NCI-H146 (cell line): ENCODE measurements at regions not wholly inside any gene's neighbourhood (a gene's known extent, or its start where the extent isn't known, plus 50 kb on each side); places are given as distances from the start of the nearest gene placed in this dataset.

Source experiments
- DNase-seq: peaks from one replicate; lab custom pipeline; 2025; lab: John Stamatoyannopoulos, UW

DNA sequence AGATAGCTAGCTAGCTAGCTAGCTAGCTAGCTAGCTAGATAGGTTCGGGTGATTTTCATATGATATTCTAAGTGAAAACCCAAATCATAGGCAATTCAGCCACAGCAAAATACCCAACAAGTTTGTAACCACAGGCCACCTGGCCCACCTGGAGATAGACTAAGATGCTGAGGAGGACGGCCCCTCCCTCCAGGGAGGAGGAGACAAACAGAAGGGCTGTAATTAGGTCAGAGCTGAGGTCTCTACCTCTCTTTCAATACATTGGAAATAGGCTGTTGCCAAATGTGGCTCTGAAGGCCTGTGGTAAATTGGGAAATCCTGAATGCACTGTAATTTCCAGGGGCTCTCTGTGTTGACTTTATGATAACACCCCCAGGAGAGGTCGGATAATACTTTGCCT lies 382.2 kb downstream of the FGF9 start:
- no peak for DNase-seq

DNA sequence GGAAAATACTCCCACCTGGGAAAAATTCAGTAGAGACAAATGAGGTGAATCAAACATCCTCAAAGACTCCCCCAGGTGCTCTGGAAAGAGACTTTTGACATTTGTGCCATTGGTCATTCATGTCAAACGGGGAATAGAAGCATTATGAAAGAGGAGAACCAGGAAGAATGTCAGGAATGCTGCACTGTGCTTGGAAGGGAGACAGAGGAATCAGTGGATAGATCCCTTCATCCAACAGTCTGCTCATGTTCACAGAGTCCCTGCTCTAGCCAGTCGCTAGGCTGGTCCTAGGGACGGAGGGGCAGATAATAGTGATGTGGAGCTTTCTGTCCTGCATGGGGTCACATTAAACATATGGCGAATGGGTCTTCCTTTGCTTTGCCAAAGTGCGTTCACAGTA lies 384.4 kb downstream of the FGF9 start:
- DNase-seq = no peak

GRCh38 chr13:22060187-22060586 lies 389.3 kb downstream of the FGF9 start:
- no peak for DNase-seq

DNA sequence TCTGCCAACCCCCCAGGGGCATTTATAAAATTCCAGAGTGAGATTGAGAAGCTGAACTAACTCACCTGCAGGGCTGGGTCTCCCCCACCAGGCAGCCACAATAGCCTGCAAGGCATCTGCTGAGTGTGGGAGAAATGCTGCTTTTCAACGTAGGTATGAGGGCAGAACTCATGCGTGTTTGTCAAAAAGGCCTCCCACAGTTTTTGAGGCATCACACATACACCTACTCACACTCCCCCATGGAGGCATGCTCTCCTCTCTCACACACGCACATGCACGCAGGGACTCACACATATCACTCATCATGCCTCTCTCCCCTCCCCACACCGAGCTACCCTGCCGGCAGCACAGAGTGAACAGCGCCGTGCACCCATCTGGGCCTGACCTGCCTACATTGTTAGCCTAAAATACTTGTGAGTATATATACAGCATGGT lies 390.5 kb downstream of the FGF9 start:
- no peak for DNase-seq

- DNase-seq = no peak
These were observed 391.0 kb downstream of the FGF9 start for GRCh38 chr13:22061806-22062391.

- DNase-seq = no peak
These were observed 391.8 kb downstream of the FGF9 start for GRCh38 chr13:22062478-22063205.

- no peak for DNase-seq
These were observed 392.7 kb downstream of the FGF9 start for GRCh38 chr13:22063416-22064124.

DNA sequence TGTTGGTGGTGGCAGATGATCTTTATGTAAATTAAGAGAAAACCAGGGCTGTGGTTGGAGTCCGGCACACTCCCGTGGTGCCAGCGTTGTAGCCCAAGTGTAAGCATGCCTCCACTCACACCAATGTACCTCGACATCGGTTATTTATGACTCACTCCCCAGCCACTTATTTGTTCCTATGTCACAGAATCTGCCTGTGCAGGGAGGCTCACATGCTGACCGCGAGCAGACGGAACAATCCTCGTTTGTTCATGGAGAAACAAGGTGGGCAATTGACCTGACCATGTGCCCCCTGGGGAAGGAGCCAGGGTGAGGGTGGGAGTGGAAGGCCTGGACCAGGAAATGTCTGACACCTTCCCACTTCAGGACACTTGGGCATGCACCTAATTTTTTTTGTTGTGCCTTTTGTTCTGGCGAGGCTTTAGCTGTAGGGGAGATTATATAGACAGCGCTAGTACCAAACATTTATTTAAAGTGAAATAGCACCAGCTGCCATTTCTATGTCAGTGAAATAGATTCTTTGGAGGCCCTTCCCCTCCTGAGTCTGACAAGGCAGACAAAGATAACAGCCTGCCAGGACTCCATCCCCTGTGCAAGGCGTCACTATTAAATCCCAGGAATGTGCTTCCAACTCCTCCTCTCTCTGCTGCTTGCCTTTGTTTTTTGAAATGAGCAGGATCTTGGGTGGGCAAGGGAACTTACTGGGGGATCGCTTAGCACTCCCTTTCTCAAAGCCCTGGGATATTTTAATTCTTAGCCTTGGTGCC lies 394.2 kb downstream of the FGF9 start:
- no peak for DNase-seq

DNA sequence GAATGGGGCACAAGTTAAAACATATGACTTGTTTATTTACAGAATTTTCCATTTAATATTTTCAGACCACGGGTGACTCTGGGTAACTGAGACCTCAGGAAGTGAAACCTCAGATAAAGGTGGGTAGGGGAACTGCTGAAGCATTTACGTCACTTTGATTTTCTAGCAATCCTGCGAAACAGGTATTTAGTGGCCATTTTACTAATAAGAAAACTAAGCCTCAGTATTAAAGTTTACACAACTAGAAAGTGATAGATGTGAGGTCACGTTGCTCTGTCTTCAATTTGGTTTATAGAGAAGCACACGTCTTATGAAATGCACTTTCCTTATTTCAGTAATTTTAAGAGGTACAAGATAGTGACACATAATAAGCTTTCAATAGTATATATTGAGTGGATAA lies 402.8 kb downstream of the FGF9 start:
- DNase-seq = no peak

DNA sequence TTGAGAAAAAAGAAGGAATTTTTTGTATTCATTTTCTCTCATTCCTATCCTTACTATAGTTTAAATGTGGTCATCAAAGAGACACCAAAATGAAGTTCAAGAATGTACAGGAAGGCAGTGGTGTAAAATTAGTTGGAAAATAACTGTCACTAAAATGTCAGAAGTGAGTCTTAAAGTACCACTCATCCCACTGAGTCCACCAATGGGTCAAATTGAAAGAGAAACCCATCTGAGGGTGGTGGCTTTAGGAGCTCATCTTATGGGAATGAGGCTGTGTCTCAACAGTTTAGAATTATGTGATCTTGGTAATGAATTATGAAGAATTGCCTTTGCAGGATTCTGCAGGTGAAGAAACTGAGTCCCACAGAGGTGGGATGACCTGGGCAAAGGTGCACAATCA lies 403.5 kb downstream of the FGF9 start:
- DNase-seq = no peak

DNA sequence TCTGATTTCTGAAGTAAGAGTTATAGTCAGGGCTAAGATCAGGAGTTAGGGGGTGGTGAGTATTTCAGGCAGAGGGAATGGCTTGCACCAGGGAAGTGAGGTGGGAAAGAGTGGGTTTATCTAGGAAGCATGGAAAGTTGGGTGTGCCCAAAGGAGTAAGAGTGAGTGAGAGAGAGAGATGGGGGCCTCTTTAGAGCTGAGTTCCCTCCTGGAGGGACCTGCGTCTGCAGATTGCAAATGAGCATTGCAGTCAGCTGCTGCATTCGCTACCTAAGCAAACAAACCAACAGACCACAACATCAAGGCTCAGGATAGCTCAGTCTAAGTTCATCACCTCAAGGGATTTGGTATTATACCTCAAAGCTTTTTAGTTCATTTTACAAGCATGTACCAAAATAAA lies 405.8 kb downstream of the FGF9 start:
- no peak for DNase-seq

GRCh38 chr13:22077205-22077683 lies 406.4 kb downstream of the FGF9 start:
- DNase-seq = no peak

- DNase-seq = no peak
These were observed 406.9 kb downstream of the FGF9 start for GRCh38 chr13:22077764-22078163.

GRCh38 chr13:22079961-22080360 lies 409.1 kb downstream of the FGF9 start:
- DNase-seq = no peak

DNA sequence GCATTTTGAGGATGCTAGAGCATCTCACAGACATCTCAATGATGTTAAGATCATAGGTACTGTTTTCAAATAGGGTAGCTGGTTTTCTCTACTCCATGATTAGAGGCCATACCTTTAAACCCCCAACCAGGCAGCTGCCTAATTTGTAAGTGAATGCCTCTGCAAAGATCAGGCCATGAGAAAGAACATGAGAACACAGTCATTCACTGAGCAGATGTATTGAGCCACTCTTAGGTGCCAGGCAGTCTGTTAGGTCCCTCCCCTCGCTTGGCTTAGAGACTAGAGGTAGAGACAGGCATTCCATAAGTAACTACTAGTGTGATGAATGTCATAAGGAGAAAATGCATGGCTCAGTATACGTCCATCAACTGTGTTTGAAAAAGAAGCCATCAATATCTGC lies 410.0 kb downstream of the FGF9 start:
- DNase-seq = no peak

- no peak for DNase-seq
These were observed 410.6 kb downstream of the FGF9 start for GRCh38 chr13:22081430-22081829.

GRCh38 chr13:22082030-22082429 lies 411.2 kb downstream of the FGF9 start:
- no peak for DNase-seq

DNA sequence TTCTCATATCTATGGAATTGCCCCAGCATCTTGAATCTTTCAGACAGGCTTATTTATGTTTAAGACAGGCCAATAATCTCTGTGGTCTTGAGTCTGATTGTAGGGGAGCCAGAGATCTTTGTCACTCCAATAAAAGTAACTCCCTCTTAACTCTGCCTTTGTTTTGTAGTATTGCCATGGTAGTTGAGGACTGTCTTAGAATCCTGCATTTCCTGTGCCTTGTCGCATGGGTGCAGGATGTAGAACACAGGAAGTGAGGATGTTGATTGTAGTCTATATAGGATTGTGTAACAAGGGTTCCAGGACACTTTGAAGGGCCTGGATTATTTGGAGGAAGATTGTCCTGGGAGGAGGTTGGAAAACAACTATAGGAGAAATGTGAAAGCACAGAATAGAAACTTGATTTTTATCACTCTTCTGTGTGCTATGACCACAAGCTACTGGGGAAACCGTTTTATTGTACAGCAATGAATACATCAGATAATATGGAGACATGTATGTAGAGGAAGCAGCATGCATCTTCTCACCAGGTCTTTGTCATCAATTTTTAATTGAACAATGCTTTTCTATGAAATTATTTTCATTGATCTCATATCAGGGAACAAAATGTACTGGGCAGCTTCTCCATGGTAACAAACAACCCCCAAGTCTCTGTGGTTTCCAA lies 411.7 kb downstream of the FGF9 start:
- no peak for DNase-seq

GRCh38 chr13:22085001-22085400 lies 414.1 kb downstream of the FGF9 start:
- DNase-seq = no peak

GRCh38 chr13:22086597-22087330 lies 415.9 kb downstream of the FGF9 start:
- DNase-seq = no peak

DNA sequence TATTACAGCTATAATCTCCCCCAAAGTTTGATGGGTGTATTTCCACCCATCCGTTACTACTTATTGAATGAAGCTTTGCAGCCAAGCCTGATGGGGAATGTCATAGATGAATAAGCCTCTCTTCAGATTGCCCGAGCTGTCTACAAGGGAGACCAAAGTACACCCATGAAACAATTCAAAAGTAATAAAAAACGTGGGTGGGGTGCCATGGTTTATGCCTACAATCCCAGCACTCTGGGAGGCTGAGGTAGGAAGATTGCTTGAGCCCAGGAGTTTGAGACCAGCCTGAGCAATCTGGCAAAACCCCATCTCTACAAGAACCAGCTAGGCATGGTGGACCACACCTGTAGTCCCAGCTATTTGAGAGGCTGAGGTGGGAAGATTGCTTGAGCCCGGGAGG lies 419.2 kb downstream of the FGF9 start:
- no peak for DNase-seq
